Small intestine (tissue), 7 donors: ENCODE measurements at regions not wholly inside any gene's neighbourhood (a gene's known extent, or its start where the extent isn't known, plus 50 kb on each side); places are given as distances from the start of the nearest gene placed in this dataset.

Source experiments
- DNase-seq, 2 donors: peaks; one replicate each; pipeline versions ENCODE4 v3.0.0 to v3.0.0-alpha.2; 2013
- FAIRE-seq: peaks from 2 replicates; lab custom pipeline; 2012; peaks lifted over from hg19 to GRCh38; lab: Jason Lieb, UNC
- H3K27ac ChIP-seq, 3 donors: one replicate each; pipeline ENCODE4 v1.5.1; 2013; ENCODE audit warnings: low read length in 2 of 3, mild to moderate bottlenecking in 2 of 3, control low read depth in 1 of 3, inconsistent platforms in 1 of 3, low read depth in 1 of 3, moderate library complexity in 1 of 3
- H3K27me3 ChIP-seq, 3 donors: one replicate each; pipeline ENCODE4 v1.6.1; 2013; ENCODE audit warnings: low read length in 3 of 3, inconsistent platforms in 1 of 3; ENCODE audit not compliant: control insufficient read depth in 3 of 3, insufficient read depth in 3 of 3
- H3K36me3 ChIP-seq, 3 donors: one replicate each; pipeline ENCODE4 v1.6.1; 2013; ENCODE audit warnings: low read length in 3 of 3, inconsistent platforms in 1 of 3, low read depth in 1 of 3, mild to moderate bottlenecking in 1 of 3, moderate library complexity in 1 of 3; ENCODE audit not compliant: control insufficient read depth in 3 of 3, insufficient read depth in 2 of 3
- H3K4me1 ChIP-seq, 3 donors: one replicate each; pipeline ENCODE4 v1.6.1; 2013; ENCODE audit warnings: low read length in 2 of 3, inconsistent platforms in 1 of 3, low read depth in 1 of 3, mild to moderate bottlenecking in 1 of 3, moderate library complexity in 1 of 3; ENCODE audit not compliant: control insufficient read depth in 3 of 3, insufficient read depth in 2 of 3
- H3K4me3 ChIP-seq, 3 donors: one replicate each; pipeline ENCODE4 v1.5.1; 2013; ENCODE audit warnings: low read length in 3 of 3, control low read depth in 1 of 3, inconsistent platforms in 1 of 3, low read depth in 1 of 3, mild to moderate bottlenecking in 1 of 3, moderate library complexity in 1 of 3
- H3K9me3 ChIP-seq, 2 donors: one replicate each; pipeline ENCODE4 v1.6.1; 2013; ENCODE audit warnings: low read depth in 1 of 2, low read length in 1 of 2; ENCODE audit not compliant: control insufficient read depth in 2 of 2, insufficient read depth in 1 of 2
- WGBS, 3 donors: extraction: QIAGEN DNeasy Blood & Tissue Kit; methylation state at CpG; one replicate each; pipeline ENCODE4 v1.1.7; 2013; 5-methylcytosine and 5-hydroxymethylcytosine counted together
- donor health status: healthy with polysubstance abuse.
- donor health status: control.
- donor health status: control.
- donor health status: Bipolar disorder and iron deficiency.
- donor health status: healthy.

DNA sequence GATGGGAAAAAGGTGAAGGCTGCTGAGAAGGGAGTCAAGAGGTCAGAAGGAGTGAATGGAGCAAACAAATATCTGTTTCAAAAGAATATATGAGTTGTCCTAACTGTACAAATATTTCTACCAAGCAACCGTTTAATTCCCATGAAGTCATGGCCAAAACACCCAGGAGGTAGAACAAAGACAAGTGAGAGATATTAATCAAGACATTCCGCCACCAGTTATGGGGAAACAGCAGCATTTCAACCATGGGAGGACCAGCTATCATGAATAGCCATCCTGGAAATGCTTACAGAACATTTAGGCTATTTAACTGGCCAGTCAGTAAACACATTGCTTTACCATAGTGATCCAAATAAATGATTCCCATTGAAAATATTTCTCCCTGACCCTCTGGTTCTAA, 396.3 kb downstream of the IRS1 start:
- no peaks in the 10 kb centered on the region for H3K27me3 ChIP-seq
- FAIRE-seq (no peak), DNase-seq (no peak)
- no peaks in the 10 kb centered on the region for H3K4me1 ChIP-seq
- no peak overlapping the region for H3K4me3 ChIP-seq
- H3K9me3 ChIP-seq: peaks cover 0 to 3% of the 10 kb centered on the region in 2 donors
- H3K27ac ChIP-seq: no peak overlapping the region
- H3K36me3 ChIP-seq: no peaks in the 10 kb centered on the region
- 73 to 82% (median 77%) methylated on average over 2 of the region's 2 CpGs for WGBS, 3 donors

DNA sequence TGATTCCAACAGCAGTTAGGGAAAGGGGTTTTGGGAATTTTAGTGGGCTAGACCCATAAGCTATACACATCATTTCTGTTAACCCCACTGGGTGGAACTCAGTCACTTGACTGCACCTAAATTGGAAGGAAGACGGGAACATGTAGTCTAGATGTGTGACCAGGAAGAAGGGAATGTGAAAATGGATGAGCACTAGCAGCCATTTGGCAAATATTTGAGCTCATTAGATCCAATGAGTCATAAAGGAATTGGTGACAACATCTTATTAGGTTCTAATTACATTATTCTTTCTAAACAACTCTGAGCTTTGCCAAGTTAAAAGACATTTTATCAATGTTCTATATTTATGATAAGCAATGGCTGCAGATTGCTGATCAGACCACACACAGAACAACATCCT, 400.6 kb downstream of the IRS1 start:
- Histone ChIP-seq H3K4me1 (no peaks in the 10 kb centered on the region), H3K9me3 (peaks cover 0 to 3% of the 10 kb centered on the region in 2 donors), H3K4me3 (no peak overlapping the region), H3K36me3 (no peaks in the 10 kb centered on the region), H3K27ac (no peak overlapping the region), H3K27me3 (no peaks in the 10 kb centered on the region)
- WGBS, 3 donors: 73 to 100% (median 84%) methylated on average over 1 of the region's 1 CpG
- no peak for FAIRE-seq
- DNase-seq: no peak

DNA sequence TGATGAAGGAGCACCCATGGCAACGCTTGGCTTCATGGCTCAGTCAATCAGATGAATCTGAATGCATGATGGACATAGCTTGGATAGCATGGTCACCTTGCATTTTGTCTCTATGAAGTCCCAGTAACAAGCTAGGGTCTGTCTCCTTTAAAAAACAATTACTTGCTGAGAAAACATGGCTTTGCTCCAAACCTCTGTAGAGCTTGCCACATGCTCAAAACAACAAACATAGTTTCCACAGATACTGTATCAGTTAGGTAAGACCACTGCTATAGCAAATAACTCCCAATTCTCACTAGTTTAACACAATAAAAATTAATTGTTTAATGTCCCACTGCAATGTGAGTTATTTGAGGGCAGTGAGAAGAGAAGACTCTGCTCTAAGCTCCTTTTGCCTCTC, 401.0 kb downstream of the IRS1 start:
- WGBS, 3 donors: 85 to 94% (median 87%) methylated on average over 1 of the region's 1 CpG
- Histone ChIP-seq H3K27ac (no peak overlapping the region), H3K9me3 (peaks cover 0 to 3% of the 10 kb centered on the region in 2 donors), H3K27me3 (no peaks in the 10 kb centered on the region), H3K4me3 (no peak overlapping the region), H3K4me1 (no peaks in the 10 kb centered on the region), H3K36me3 (no peaks in the 10 kb centered on the region)
- FAIRE-seq (no peak), DNase-seq (no peak)

DNA sequence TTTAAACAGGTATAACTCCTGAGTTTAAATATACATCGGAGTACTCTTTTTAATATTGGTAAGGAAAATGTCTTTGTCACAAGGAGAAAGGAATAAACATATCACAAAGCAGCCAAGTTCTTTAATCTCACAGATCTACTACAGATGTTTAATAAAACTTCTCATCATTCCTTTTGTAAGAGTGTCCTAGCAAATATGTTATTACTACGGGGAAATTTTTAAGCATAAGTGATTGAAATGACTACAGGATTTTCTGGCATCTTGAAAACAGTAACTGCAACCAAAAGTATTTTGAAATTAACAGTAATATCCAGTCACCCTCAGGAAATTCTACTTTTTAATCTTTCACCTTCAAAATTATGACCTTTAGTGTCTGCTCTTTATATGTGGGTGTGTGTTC, 403.1 kb downstream of the IRS1 start:
- WGBS, 3 donors: 84 to 97% (median 93%) methylated on average over 2 of the region's 2 CpGs
- no peak for FAIRE-seq
- no peaks in the 10 kb centered on the region for H3K27me3 ChIP-seq

DNA sequence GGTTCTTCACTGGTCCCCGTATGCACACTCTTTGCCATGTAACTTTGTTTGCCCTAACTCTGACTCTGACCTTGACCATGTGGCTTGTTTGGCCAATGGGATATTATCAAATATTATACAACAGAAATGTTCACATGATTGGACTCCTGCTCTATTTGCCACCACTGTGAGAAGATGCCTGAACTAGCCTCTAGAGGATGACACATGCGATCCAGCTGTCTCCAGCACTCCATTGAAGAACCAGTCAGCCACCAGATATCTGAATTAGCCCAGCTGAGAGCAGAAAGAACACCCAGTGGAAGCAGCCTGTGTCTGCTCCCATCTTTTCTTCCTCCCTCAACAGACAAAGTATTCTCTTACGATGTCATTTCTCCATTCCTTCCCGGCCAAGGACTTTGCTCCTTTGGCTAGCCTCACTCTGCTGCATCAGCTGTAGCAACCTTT, 412.1 kb downstream of the IRS1 start:
- no peaks in the 10 kb centered on the region for H3K36me3 ChIP-seq
- DNase-seq: peak; percentile 6 to 13
- WGBS, 3 donors: 58 to 79% (median 78%) methylated on average over 4 of the region's 4 CpGs
- no peaks in the 10 kb centered on the region for H3K4me1 ChIP-seq
- peaks cover 0 to 4% of the 10 kb centered on the region in 2 donors for H3K9me3 ChIP-seq
- no peak overlapping the region for H3K4me3 ChIP-seq
- no peak for FAIRE-seq
- H3K27ac ChIP-seq: no peak overlapping the region
- no peaks in the 10 kb centered on the region for H3K27me3 ChIP-seq

More for the DNA sequence above, 403.1 kb downstream of the IRS1 start:
- Histone ChIP-seq H3K27ac (no peak overlapping the region), H3K36me3 (no peaks in the 10 kb centered on the region), H3K4me1 (no peaks in the 10 kb centered on the region), H3K4me3 (no peak overlapping the region), H3K9me3 (peaks cover 0 to 5% of the 10 kb centered on the region in 2 donors)
- no peak for DNase-seq

DNA sequence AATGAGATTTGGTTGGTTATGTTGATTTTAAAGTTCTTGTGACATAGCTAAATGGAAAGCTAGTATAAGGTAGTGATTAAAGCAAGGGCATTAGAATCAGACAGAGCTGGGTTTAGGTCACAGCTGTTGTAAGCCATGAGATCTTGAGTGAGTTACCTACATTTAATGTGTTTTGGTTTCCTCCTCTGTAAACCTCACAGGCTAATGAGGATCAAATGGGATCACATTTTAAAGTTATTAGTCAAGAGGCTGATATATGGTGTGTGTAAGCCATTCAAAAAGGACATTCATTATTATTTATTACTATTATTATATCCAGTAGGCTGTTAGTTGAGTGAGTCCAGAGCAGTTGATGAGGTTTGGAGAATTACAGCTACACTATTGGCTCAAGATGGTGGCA, 416.2 kb downstream of the IRS1 start:
- no peak overlapping the region for H3K4me3 ChIP-seq
- no peaks in the 10 kb centered on the region for H3K36me3 ChIP-seq
- no peaks in the 10 kb centered on the region for H3K4me1 ChIP-seq
- DNase-seq: no peak
- H3K27ac ChIP-seq: no peak overlapping the region
- FAIRE-seq: no peak
- H3K9me3 ChIP-seq: no peaks in the 10 kb centered on the region
- no peaks in the 10 kb centered on the region for H3K27me3 ChIP-seq

DNA sequence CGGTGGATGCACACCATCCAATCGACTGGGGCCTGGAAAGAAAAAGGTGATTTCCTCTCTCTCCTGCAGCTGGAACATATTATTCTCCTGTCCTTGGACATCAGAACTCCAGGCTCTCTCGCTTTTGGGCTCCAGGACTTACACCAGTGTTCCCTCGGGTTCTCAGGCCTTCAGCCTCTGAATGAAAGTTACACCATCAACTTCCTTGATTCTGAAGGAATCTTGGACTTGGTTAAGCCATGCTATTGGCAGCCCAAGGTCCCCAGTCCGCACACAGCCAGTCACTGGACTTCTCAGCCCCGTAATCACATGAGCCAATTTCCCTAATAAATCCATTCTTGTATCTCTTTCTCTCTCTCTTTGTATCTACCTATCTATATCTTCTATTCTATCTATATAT, 418.9 kb downstream of the IRS1 start:
- no peaks in the 10 kb centered on the region for H3K36me3 ChIP-seq
- no peaks in the 10 kb centered on the region for H3K27me3 ChIP-seq
- H3K9me3 ChIP-seq: no peaks in the 10 kb centered on the region
- no peak overlapping the region for H3K4me3 ChIP-seq
- 87 to 88% (median 87%) methylated on average over 6 of the region's 6 CpGs for WGBS, 3 donors
- FAIRE-seq: no peak
- no peak for DNase-seq
- no peak overlapping the region for H3K27ac ChIP-seq
- H3K4me1 ChIP-seq: no peaks in the 10 kb centered on the region

DNA sequence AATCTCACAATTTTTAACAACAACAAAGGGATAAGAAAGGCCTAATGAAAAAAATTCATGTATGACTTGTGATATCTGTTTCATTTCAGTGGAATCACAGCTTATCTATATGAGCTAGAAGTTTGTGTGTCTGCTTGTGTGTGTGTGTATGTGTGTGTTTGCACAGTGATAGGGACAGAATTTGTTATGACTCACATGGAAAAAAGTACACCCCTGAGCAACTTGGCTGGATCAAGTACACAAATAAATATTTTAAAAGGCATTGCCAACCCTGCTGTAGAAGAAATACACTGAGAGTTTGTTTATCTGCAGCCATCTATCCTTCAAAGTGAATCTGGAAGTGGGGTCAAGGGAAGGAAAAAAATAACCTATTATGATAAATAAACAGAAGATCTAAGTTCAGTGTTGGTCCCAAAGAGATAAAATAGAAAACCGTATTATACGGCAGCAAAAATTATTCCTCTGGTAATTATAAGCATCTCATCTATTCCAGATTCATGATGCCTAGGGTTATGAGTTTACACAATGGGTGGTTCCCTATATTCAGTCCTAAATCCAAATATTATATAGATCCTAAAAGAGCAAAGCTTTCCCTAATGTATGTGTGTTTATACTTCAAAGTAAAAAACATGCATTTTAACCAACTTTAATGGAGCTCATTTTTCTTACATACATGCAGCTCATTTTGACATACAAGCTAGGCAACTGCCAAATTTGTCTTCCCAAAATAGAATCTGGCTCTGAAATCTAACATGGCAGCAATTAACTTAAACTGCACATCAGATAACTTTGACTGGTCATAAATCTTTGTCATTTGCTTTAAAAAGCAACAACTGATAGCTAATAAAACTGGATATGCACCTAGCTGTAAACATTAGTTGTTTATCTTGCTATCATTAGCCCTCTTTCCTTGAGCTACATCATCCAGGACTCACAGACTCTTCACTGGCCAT, 420.6 kb downstream of the IRS1 start:
- Histone ChIP-seq H3K4me3 (no peak overlapping the region), H3K27ac (no peak overlapping the region), H3K27me3 (no peaks in the 10 kb centered on the region), H3K4me1 (no peaks in the 10 kb centered on the region), H3K9me3 (no peaks in the 10 kb centered on the region), H3K36me3 (no peaks in the 10 kb centered on the region)
- WGBS, 3 donors: 70 to 90% (median 86%) methylated on average over 2 of the region's 2 CpGs
- FAIRE-seq (no peak), DNase-seq (no peak)
